ENCODE measurements at regions not wholly inside any gene's neighbourhood (a gene's known extent, or its start where the extent isn't known, plus 50 kb on each side); places are given as distances from the start of the nearest gene placed in this dataset.

- Histone ChIP-seq H4K8ac (ENCODE audit: low read depth in 2 of 2, low read length in 2 of 2) (no peak overlapping the region), H3K23ac (ENCODE audit: low read depth, low read length) (no peak overlapping the region), H2AFZ (replicated peaks; ENCODE audit: low read length, poor library complexity) (no peak overlapping the region), H3K56ac (ENCODE audit: extremely low read depth, insufficient read depth, low read length) (no peak overlapping the region), H2AK5ac (ENCODE audit: low read depth, low read length) (no peak overlapping the region), H3K18ac (ENCODE audit: low read depth, low read length) (no peak overlapping the region), H3K27me3 (ENCODE audit: control insufficient read depth, insufficient read depth, low read length) (no peaks in the 10 kb centered on the region), H3K36me3 (ENCODE audit: control insufficient read depth, insufficient read depth, low read length) (no peaks in the 10 kb centered on the region), H3K9ac (ENCODE audit: low read depth, low read length) (no peak overlapping the region), H3K27ac (ENCODE audit: insufficient read depth, low read length) (no peak overlapping the region), H4K91ac (ENCODE audit: insufficient read depth, low read depth, low read length) (no peak overlapping the region), H2BK15ac (ENCODE audit: low read depth, low read length) (no peak overlapping the region), H3K79me1 (ENCODE audit: low read depth in 1 of 2, low read length in 2 of 2) (peaks cover 0 to 2% of the 10 kb centered on the region in 2 experiments; a peak in 2 of 4 replicates), H3K9me3 (ENCODE audit: control insufficient read depth, insufficient read depth, low read length) (no peaks in the 10 kb centered on the region), H4K20me1 (ENCODE audit: insufficient read depth, low read length) (no peaks in the 10 kb centered on the region), H2BK20ac (ENCODE audit: low read depth, low read length) (no peak overlapping the region), H2AK9ac (replicated peaks; ENCODE audit: low read depth, low read length, poor library complexity) (peak overlapping the region; percentile 68), H3K4me3 (ENCODE audit: insufficient read depth, low read depth, low read length) (no peak overlapping the region), H3K14ac (replicated peaks; ENCODE audit: low read depth, low read length) (no peak overlapping the region), H3K4ac (ENCODE audit: low read depth, low read length) (no peak overlapping the region), H3K9me1 (ENCODE audit: insufficient read depth, low read length) (no peaks in the 10 kb centered on the region), H4K5ac (ENCODE audit: low read depth, low read length) (no peak overlapping the region), H2BK120ac (ENCODE audit: low read depth, low read length) (no peak overlapping the region), H2BK5ac (ENCODE audit: low read depth, low read length, poor library complexity, severe bottlenecking) (no peak overlapping the region), H3K4me1 (ENCODE audit: control insufficient read depth, insufficient read depth, low read length) (peaks cover under 1% of the 10 kb centered on the region; the same call in 1 of the 2 replicates), H3K4me2 (ENCODE audit: low read depth, low read length) (no peak overlapping the region)
- CTCF ChIA-PET, result no interaction called here
- DNase-seq, result no peak
- ATAC-seq (ENCODE audit: low read depth), result no peak
- POLR2A ChIA-PET (ENCODE audit: unreplicated experiment), result no interaction called here
- BruUV-seq (replicated peaks), result no TSS peak
- TF ChIP-seq, protein P1, sequence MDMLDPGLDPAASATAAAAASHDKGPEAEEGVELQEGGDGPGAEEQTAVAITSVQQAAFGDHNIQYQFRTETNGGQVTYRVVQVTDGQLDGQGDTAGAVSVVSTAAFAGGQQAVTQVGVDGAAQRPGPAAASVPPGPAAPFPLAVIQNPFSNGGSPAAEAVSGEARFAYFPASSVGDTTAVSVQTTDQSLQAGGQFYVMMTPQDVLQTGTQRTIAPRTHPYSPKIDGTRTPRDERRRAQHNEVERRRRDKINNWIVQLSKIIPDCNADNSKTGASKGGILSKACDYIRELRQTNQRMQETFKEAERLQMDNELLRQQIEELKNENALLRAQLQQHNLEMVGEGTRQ (IDR thresholded peaks at IDR 0.05; ENCODE audit: low read depth, low read length), result no peak
- TF ChIP-seq RFX5 (IDR thresholded peaks at IDR 0.05; ENCODE audit: low read depth, low read length) (no peak), NFE2L2 (IDR thresholded peaks at IDR 0.05; ENCODE audit: low read depth, low read length) (no peak), RAD21 (IDR thresholded peaks at IDR 0.05; ENCODE audit: low read length) (no peak), MAZ (IDR thresholded peaks at IDR 0.05; ENCODE audit: borderline replicate concordance, low read depth, low read length) (no peak), MAFK (IDR thresholded peaks at IDR 0.05; ENCODE audit: low read depth, low read length) (no peak), SMC3 (IDR thresholded peaks at IDR 0.05; ENCODE audit: low read depth, low read length) (no peak), POLR2A (IDR thresholded peaks at IDR 0.05; ENCODE audit: low read depth, low read length) (no peak), BHLHE40 (IDR thresholded peaks at IDR 0.05; ENCODE audit: low read depth, low read length) (no peak), RCOR1 (IDR thresholded peaks at IDR 0.05; ENCODE audit: insufficient replicate concordance, low read length) (no peak), CHD1 (IDR thresholded peaks at IDR 0.05; ENCODE audit: low read depth, low read length) (no peak), CTCF (conservative IDR thresholded peaks at IDR 0.05; ENCODE audit: low read depth, low read length) (no peak), FOS (IDR thresholded peaks at IDR 0.05; ENCODE audit: low read depth, low read length) (no peak), CEBPB (IDR thresholded peaks at IDR 0.05; ENCODE audit: low read depth, low read length) (no peak), MXI1 (IDR thresholded peaks at IDR 0.05; ENCODE audit: borderline replicate concordance, low read depth, low read length) (no peak)
- TF ChIP-seq, protein P2, sequence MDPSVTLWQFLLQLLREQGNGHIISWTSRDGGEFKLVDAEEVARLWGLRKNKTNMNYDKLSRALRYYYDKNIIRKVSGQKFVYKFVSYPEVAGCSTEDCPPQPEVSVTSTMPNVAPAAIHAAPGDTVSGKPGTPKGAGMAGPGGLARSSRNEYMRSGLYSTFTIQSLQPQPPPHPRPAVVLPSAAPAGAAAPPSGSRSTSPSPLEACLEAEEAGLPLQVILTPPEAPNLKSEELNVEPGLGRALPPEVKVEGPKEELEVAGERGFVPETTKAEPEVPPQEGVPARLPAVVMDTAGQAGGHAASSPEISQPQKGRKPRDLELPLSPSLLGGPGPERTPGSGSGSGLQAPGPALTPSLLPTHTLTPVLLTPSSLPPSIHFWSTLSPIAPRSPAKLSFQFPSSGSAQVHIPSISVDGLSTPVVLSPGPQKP (IDR thresholded peaks at IDR 0.05; ENCODE audit: borderline replicate concordance, low read depth, low read length), result no peak
- 85% methylated on average over 4 of the region's 5 CpGs; no CpG with 5 or more reads in 1 of the 2 experiments for WGBS, 2 experiments (ENCODE audit: extremely low coverage in 2 of 2, insufficient read length in 1 of 2)
- dilution Hi-C loops (cut with HindIII; ENCODE audit: low sequenced_read_pairs, unreplicated experiment) (no loop called here), intact Hi-C loops (cut with micrococcal nuclease) (loop anchor here (10.0 kb wide), 2 partner anchors 174 to 204 kb away; no protein-coding TSS in a partner anchor), in situ Hi-C loops (cut with MboI; ENCODE audit: low sequenced_read_pairs) (loop anchor here (25.0 kb wide), 1 partner anchor 181 kb away; no protein-coding TSS in a partner anchor)
Observed at GRCh38 chr2:111668741-111669140, 215.3 kb downstream of the ANAPC1 start.
